Transverse colon (tissue), 4 donors: ENCODE measurements at regions not wholly inside any gene's neighbourhood (a gene's known extent, or its start where the extent isn't known, plus 50 kb on each side); places are given as distances from the start of the nearest gene placed in this dataset.

ENCODE experiments used
- DNase-seq: peaks from one replicate; pipeline ENCODE4 v3.0.0-alpha.2; 2019
- H3K27ac ChIP-seq, 4 donors: fragments of 200-600 bp; sonication (generic); 2 replicates each; pipeline ENCODE4 v1.5.1; 2016 to 2018; ENCODE audit warnings: inconsistent platforms in 4 of 4
- H3K27me3 ChIP-seq: fragments of 200-600 bp; sonication (generic); 2 replicates; pipeline ENCODE4 v1.5.1; 2017; ENCODE audit warnings: inconsistent platforms
- H3K36me3 ChIP-seq, 4 donors: fragments of 200-600 bp; sonication (generic); 2 replicates each; pipeline ENCODE4 v1.5.1; 2017 to 2019; ENCODE audit warnings: inconsistent platforms in 4 of 4
- H3K4me1 ChIP-seq, 4 donors: fragments of 200-600 bp; sonication (generic); 2 replicates each; pipeline ENCODE4 v1.5.1; 2017 to 2020; ENCODE audit warnings: inconsistent platforms in 4 of 4
- H3K4me3 ChIP-seq, 4 donors: fragments of 200-600 bp; sonication (generic); 1 replicate in 1 of 4; 2 replicates in 3 of 4; pipeline versions ENCODE4 v1.5.1 to v1.6.1; 2017 to 2019; ENCODE audit warnings: inconsistent platforms in 4 of 4
- H3K9me3 ChIP-seq, 2 donors: fragments of 200-600 bp; sonication (generic); 2 replicates each; pipeline ENCODE4 v1.5.1; 2017 to 2019; ENCODE audit warnings: inconsistent platforms in 2 of 2
- CTCF ChIP-seq, 5 experiments: fragments of 200-600 bp in 3 of 5; fragments of 450-650 bp in 2 of 5; sonication (generic) in 3 of 5; IDR thresholded peaks; 1 replicate in 2 of 5; 2 replicates in 3 of 5; pipeline ENCODE4 v1.5.1; 2016 to 2017; ENCODE audit warnings: antibody characterized with exemption in 5 of 5, inconsistent platforms in 3 of 5, mild to moderate bottlenecking in 2 of 5, moderate library complexity in 1 of 5
- EP300 ChIP-seq: sonication (generic); formaldehyde crosslinking; IDR thresholded peaks from one replicate; pipeline ENCODE4 v1.6.1; 2017; ENCODE audit warnings: antibody characterized with exemption, low read depth
- POLR2A ChIP-seq: fragments of 450-650 bp; IDR thresholded peaks from one replicate; pipeline ENCODE4 v1.6.1; 2016; ENCODE audit warnings: antibody characterized with exemption, mild to moderate bottlenecking, moderate library complexity
- POLR2AphosphoS5 ChIP-seq, 3 donors: sonication (generic); formaldehyde crosslinking; IDR thresholded peaks; one replicate each; pipeline ENCODE4 v1.6.1; 2016; ENCODE audit warnings: antibody characterized with exemption in 3 of 3
- WGBS, 2 donors: methylation state at CpG; one replicate each; pipeline ENCODE4 v1.1.5; 2018; ENCODE audit warnings: low coverage in 1 of 2; 5-methylcytosine and 5-hydroxymethylcytosine counted together
- in situ Hi-C, 4 donors: fragments of 200-750 bp; cut with MboI; loops; one replicate each; pipeline versions ENCODE4 v1.15.0 to v1.15.1; 2017; ENCODE audit warnings: low sequenced_read_pairs in 3 of 4, low pct_ligation_motif_present in 1 of 4, low pct_unique_long_range_greater_than_20kb in 1 of 4
- intact Hi-C: fragments of 100-400 bp; cut with DNase I; formaldehyde crosslinking; loops from one replicate; pipeline ENCODE4 v1.15.1; 2023; ENCODE audit warnings: low total_unique reads

DNA sequence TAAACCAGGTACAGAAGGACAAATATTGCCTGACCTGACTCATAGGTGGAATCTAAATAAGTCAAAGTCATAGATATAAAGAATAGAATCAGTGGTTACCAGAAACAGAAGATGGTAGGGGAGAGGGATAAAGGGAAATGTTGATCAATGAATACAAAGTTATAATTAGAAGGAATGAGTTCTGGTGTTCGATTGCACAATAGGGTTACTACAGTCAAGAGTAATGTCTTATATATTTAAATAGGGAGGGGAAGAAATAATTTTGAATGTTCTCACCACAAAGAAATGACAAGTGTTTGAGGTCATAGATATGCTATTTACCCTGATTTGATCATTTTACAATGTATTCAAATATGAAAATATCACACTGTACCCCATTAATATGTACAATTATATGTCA lies 1541.2 kb downstream of the SLITRK1 start:
- Histone ChIP-seq H3K9me3 (peaks cover 0 to 6% of the 10 kb centered on the region in 2 donors), H3K4me1 (no peaks in the 10 kb centered on the region), H3K27ac (no peak overlapping the region), H3K4me3 (no peak overlapping the region), H3K36me3 (no peaks in the 10 kb centered on the region), H3K27me3 (no peaks in the 10 kb centered on the region)
- TF ChIP-seq EP300 (no peak), CTCF (IDR thresholded peaks at IDR 0.05) (no peak), POLR2AphosphoS5 (IDR thresholded peaks at IDR 0.05) (no peak), POLR2A (no peak)
- in situ Hi-C loops: no loop called here
- WGBS, 2 donors: 75 to 76% methylated on average over 1 of the region's 1 CpG
- intact Hi-C loops: no loop called here
- DNase-seq: no peak

GRCh38 chr13:82330499-82330898 lies 1551.8 kb downstream of the SLITRK1 start:
- H3K4me1 ChIP-seq: no peaks in the 10 kb centered on the region
- WGBS, 2 donors: 63 to 72% methylated on average over 4 to 5 of the region's 5 CpGs
- H3K9me3 ChIP-seq: no peaks in the 10 kb centered on the region
- TF ChIP-seq POLR2A (no peak), EP300 (no peak), POLR2AphosphoS5 (IDR thresholded peaks at IDR 0.05) (no peak), CTCF (IDR thresholded peaks at IDR 0.05) (peak in 2 of 5 experiments; percentile 11 to 23)
- H3K27ac ChIP-seq: no peak overlapping the region
- no peak overlapping the region for H3K4me3 ChIP-seq
- DNase-seq: no peak
- H3K36me3 ChIP-seq: no peaks in the 10 kb centered on the region
- in situ Hi-C loops: no loop called here
- H3K27me3 ChIP-seq: no peaks in the 10 kb centered on the region
- intact Hi-C loops: no loop called here

DNA sequence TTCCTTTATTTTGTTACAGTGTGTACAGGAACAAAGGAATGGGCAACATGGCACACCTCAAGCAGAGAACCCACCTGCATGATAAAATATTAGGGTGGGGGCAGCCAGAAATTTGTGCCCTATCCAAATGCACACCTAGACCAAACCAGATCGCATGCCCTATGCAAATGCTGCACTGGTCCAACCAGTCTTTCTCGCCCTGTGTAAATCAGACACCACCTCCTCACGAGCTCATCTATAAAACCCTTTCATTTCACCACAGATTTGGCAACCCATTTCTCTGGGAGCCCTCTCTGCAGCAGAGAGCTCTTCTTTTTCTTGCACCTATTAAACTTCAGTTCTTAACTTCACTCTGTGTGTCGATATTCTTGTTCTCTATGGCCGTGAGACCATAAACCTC lies 1559.2 kb downstream of the SLITRK1 start:
- intact Hi-C loops (no loop called here), in situ Hi-C loops (no loop called here)
- Histone ChIP-seq H3K36me3 (no peaks in the 10 kb centered on the region), H3K4me1 (no peaks in the 10 kb centered on the region), H3K4me3 (no peak overlapping the region), H3K9me3 (no peaks in the 10 kb centered on the region), H3K27me3 (no peaks in the 10 kb centered on the region), H3K27ac (no peak overlapping the region)
- DNase-seq: no peak
- no peak for TF ChIP-seq CTCF (IDR thresholded peaks at IDR 0.05)
- TF ChIP-seq POLR2AphosphoS5 (IDR thresholded peaks at IDR 0.05): no peak
- TF ChIP-seq POLR2A: no peak
- TF ChIP-seq EP300: no peak
- 63 to 81% methylated on average over 5 of the region's 5 CpGs for WGBS, 2 donors

- Histone ChIP-seq H3K4me3 (no peak overlapping the region), H3K9me3 (peaks cover 0 to 6% of the 10 kb centered on the region in 2 donors), H3K27ac (no peak overlapping the region), H3K27me3 (no peaks in the 10 kb centered on the region), H3K36me3 (no peaks in the 10 kb centered on the region), H3K4me1 (no peaks in the 10 kb centered on the region)
- 50 to 69% methylated on average over 1 of the region's 1 CpG for WGBS, 2 donors
- intact Hi-C loops (no loop called here), in situ Hi-C loops (no loop called here)
- TF ChIP-seq EP300: no peak
- TF ChIP-seq POLR2A: no peak
- no peak for TF ChIP-seq POLR2AphosphoS5 (IDR thresholded peaks at IDR 0.05)
- TF ChIP-seq CTCF (IDR thresholded peaks at IDR 0.05): no peak
- no peak for DNase-seq
Measured at GRCh38 chr13:82305588-82305987, 1576.7 kb downstream of the SLITRK1 start.
